ENCODE measurements at regions not wholly inside any gene's neighbourhood (a gene's known extent, or its start where the extent isn't known, plus 50 kb on each side); places are given as distances from the start of the nearest gene placed in this dataset.

DNA sequence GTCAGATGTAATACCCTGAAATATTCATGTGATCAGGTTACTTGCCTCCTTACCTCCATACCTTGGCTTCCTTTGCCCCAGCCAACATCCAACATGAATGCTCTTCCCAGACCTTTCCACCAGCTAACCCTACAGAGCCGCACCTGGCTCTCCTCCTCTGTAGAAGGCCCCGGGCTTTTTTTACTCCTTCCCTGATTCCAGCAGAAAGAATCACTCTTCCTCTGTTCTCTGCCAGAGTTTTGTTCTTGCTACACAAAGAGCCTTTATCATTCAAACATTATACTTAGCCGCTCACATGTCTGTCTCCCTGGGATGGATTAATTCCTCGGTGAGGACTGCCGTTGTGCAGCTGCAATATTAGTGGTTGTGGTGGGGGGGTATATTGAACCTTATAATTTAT lies 116.8 kb upstream of the GRAMD1B start:
- no peak for DNase-seq (ENCODE audit: low spot score, unreplicated experiment)
- no peak overlapping the region for H3K27ac Mint-ChIP-seq
- no peaks in the 10 kb centered on the region for H3K36me3 Mint-ChIP-seq (ENCODE audit: insufficient read depth)
- no peak for TF ChIP-seq CTCF (IDR thresholded peaks at IDR 0.05; ENCODE audit: unreplicated experiment)
- peaks cover 20% of the 10 kb centered on the region for H3K27me3 Mint-ChIP-seq
- no peaks in the 10 kb centered on the region for H3K9me3 Mint-ChIP-seq (ENCODE audit: low read depth)
- peaks cover under 1% of the 10 kb centered on the region for H3K4me1 Mint-ChIP-seq (ENCODE audit: low read depth)
- no peak overlapping the region for H3K4me3 Mint-ChIP-seq (ENCODE audit: low read depth)

- no peak for TF ChIP-seq CTCF (IDR thresholded peaks at IDR 0.05; ENCODE audit: unreplicated experiment)
- no peak for DNase-seq (ENCODE audit: low spot score, unreplicated experiment)
- Mint-ChIP-seq H3K36me3 (ENCODE audit: insufficient read depth) (no peaks in the 10 kb centered on the region), H3K27ac (no peak overlapping the region), H3K4me1 (ENCODE audit: low read depth) (peaks cover 6% of the 10 kb centered on the region), H3K27me3 (peaks cover 49% of the 10 kb centered on the region), H3K4me3 (ENCODE audit: low read depth) (no peak overlapping the region), H3K9me3 (ENCODE audit: low read depth) (no peaks in the 10 kb centered on the region)
Observed at GRCh38 chr11:123308077-123308476, 113.0 kb upstream of the CLMP start.

DNA sequence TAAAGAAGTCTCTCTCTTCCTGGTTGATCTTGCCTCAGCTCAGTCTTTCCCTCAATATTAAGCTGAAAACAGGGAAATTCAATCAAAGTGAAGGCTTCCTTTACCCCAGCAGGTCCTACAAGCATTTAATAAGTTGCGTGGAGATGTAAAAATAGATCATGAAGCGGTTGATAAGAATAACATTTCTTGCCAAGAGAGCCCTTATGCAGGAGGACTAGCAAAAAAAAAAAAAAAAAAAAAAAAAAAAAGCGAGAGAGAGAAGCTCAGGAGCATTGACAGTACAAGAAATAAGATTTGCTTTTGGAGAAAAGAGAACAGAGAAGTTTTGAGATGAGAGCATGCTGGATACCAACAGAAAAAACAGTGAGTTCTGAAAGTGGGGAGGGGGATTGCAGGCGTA lies 112.2 kb upstream of the CLMP start:
- peaks cover 51% of the 10 kb centered on the region for H3K27me3 Mint-ChIP-seq
- TF ChIP-seq CTCF (IDR thresholded peaks at IDR 0.05; ENCODE audit: unreplicated experiment), result no peak
- H3K36me3 Mint-ChIP-seq (ENCODE audit: insufficient read depth), result no peaks in the 10 kb centered on the region
- H3K4me1 Mint-ChIP-seq (ENCODE audit: low read depth), result peaks cover 7% of the 10 kb centered on the region
- no peak for DNase-seq (ENCODE audit: low spot score, unreplicated experiment)
- H3K9me3 Mint-ChIP-seq (ENCODE audit: low read depth), result no peaks in the 10 kb centered on the region
- no peak overlapping the region for H3K4me3 Mint-ChIP-seq (ENCODE audit: low read depth)
- no peak overlapping the region for H3K27ac Mint-ChIP-seq

DNA sequence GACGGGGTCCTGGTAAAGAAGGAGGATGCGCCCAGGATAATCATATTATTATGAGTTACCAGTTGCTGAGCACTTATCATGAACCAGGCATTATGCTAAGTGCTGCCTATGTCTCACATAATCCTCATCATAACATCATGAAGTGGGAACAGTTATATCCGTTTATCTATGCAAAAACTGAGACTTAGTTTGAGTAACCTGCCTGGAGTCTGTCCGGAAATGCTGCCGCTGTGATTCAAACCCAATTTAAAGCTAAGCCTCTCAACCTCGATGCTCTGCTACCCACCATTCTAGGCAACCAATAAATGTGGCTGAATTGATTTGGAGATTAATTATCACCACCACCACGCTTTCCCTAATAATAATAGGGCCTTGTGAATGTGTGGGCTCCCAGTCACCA lies 111.5 kb upstream of the CLMP start:
- Mint-ChIP-seq H3K27ac (no peak overlapping the region), H3K36me3 (ENCODE audit: insufficient read depth) (no peaks in the 10 kb centered on the region), H3K4me3 (ENCODE audit: low read depth) (no peak overlapping the region), H3K4me1 (ENCODE audit: low read depth) (peaks cover 10% of the 10 kb centered on the region), H3K27me3 (peaks cover 55% of the 10 kb centered on the region), H3K9me3 (ENCODE audit: low read depth) (no peaks in the 10 kb centered on the region)
- DNase-seq (ENCODE audit: low spot score, unreplicated experiment), result no peak
- TF ChIP-seq CTCF (IDR thresholded peaks at IDR 0.05; ENCODE audit: unreplicated experiment), result no peak

DNA sequence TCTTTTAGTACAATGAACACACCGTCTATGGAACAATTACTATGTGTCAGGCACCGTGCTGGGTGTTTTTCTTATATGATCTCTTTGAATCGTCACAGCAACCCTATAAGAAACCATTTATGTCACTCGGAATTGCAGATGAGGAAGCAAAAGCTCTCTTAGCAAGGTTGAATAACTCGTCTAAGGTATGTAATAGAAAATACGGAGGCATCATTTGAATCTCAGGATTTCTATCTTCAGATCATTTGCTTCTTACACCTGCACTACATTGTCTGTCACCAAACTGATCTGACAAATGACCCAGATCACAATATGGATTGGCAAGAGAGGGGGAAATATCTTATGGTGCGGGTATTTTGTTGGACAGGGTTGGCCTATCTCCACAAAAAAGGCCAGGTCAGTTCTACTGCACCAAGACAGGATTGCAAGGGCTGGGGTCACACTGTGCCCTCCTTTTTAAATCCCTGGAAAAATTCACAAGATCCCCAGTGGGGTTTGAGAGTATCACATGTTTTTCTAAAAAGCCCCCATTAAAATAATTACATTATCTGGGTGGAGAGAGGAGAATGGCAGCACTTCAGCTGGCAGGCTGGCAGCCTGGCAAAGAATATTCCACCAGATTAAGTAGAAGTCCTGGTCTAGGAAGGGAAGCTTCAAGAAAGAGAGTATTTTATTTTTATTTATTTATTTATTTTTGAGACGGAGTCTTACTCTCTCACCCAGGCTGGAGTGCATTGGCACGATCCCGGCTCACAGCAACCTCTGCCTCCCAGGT lies 110.7 kb upstream of the CLMP start:
- H3K9me3 Mint-ChIP-seq (ENCODE audit: low read depth), result no peaks in the 10 kb centered on the region
- no peak for DNase-seq (ENCODE audit: low spot score, unreplicated experiment)
- H3K4me1 Mint-ChIP-seq (ENCODE audit: low read depth), result peaks cover 10% of the 10 kb centered on the region
- no peak overlapping the region for H3K27ac Mint-ChIP-seq
- peaks cover 56% of the 10 kb centered on the region for H3K27me3 Mint-ChIP-seq
- TF ChIP-seq CTCF (IDR thresholded peaks at IDR 0.05; ENCODE audit: unreplicated experiment), result no peak
- no peak overlapping the region for H3K4me3 Mint-ChIP-seq (ENCODE audit: low read depth)
- H3K36me3 Mint-ChIP-seq (ENCODE audit: insufficient read depth), result no peaks in the 10 kb centered on the region
